GM12878 (cell line): ENCODE measurements at regions not wholly inside any gene's neighbourhood (a gene's known extent, or its start where the extent isn't known, plus 50 kb on each side); places are given as distances from the start of the nearest gene placed in this dataset.

Experiments
- CBX3 ChIP-seq: fragments of 200-600 bp; sonication (generic); IDR thresholded peaks from 2 replicates; pipeline ENCODE4 v1.6.1; 2016; ENCODE audit warnings: low read depth, borderline replicate concordance
- EZH2 ChIP-seq: IDR thresholded peaks from 2 replicates; pipeline ENCODE4 v1.6.1; 2012; ENCODE audit warnings: low read depth, mild to moderate bottlenecking, control low read depth, inconsistent platforms, low read length, borderline replicate concordance; ENCODE audit not compliant: control insufficient read depth
- IRF3 ChIP-seq: fragments of 450-650 bp; IDR thresholded peaks from 2 replicates; pipeline ENCODE4 v1.6.1; 2014; ENCODE audit warnings: mild to moderate bottlenecking
- IRF5 ChIP-seq: fragments of 450-650 bp; IDR thresholded peaks from 2 replicates; pipeline ENCODE4 v1.6.1; 2017; ENCODE audit warnings: borderline replicate concordance
- PAX8 ChIP-seq: fragments of 450-650 bp; IDR thresholded peaks from 2 replicates; pipeline ENCODE4 v1.6.1; 2017; ENCODE audit warnings: mild to moderate bottlenecking, moderate library complexity
- SKIL ChIP-seq: fragments of 450-650 bp; IDR thresholded peaks from 2 replicates; pipeline ENCODE4 v1.6.1; 2017; ENCODE audit warnings: mild to moderate bottlenecking, low read depth, inconsistent platforms; ENCODE audit not compliant: poor library complexity, severe bottlenecking
- SMC3 ChIP-seq: IDR thresholded peaks from 2 replicates; pipeline ENCODE4 v1.6.1; 2011; ENCODE audit warnings: low read length, improper control_type of control experiment, borderline replicate concordance
- SUPT20H ChIP-seq: IDR thresholded peaks from 2 replicates; pipeline ENCODE4 v1.6.1; 2011; ENCODE audit warnings: low read depth, mild to moderate bottlenecking, low read length, moderate library complexity, borderline replicate concordance; ENCODE audit not compliant: control insufficient read depth
- SUZ12 ChIP-seq: fragments of 200-600 bp; sonication (generic); IDR thresholded peaks from one replicate; pipeline ENCODE4 v1.6.1; 2018; ENCODE audit warnings: antibody characterized with exemption, mild to moderate bottlenecking; ENCODE audit not compliant: unreplicated experiment
- YY1 ChIP-seq: IDR thresholded peaks from 2 replicates; pipeline ENCODE4 v1.6.1; 2011; ENCODE audit warnings: low read depth, mild to moderate bottlenecking, low read length
- ZBTB33 ChIP-seq: fragments of 450-650 bp; IDR thresholded peaks from 2 replicates; pipeline ENCODE4 v1.6.1; 2017; ENCODE audit warnings: mild to moderate bottlenecking
- ZNF274 ChIP-seq: IDR thresholded peaks from one replicate; pipeline ENCODE4 v1.8.0; 2011; ENCODE audit not compliant: insufficient read length, insufficient read depth
- ZNF384 ChIP-seq: IDR thresholded peaks from 2 replicates; pipeline ENCODE4 v1.6.1; 2012; ENCODE audit warnings: low read depth, mild to moderate bottlenecking, low read length, improper control_type of control experiment, borderline replicate concordance

GRCh38 chr7:33678569-33679335, 226.6 kb upstream of the BMPER start (continued):
- TF ChIP-seq ZBTB33 (no peak), EZH2 (no peak), ZNF274 (no peak), SUPT20H (no peak), SMC3 (no peak), YY1 (no peak), SKIL (no peak), SUZ12 (no peak), IRF5 (no peak), IRF3 (no peak), CBX3 (no peak), ZNF384 (no peak), PAX8 (no peak)
- TF ChIP-seq, all 136 proteins: peak for 0
